ENCODE measurements at regions not wholly inside any gene's neighbourhood (a gene's known extent, or its start where the extent isn't known, plus 50 kb on each side); places are given as distances from the start of the nearest gene placed in this dataset.

- TF ChIP-seq EZH2 (IDR thresholded peaks at IDR 0.05; ENCODE audit: low read length, unreplicated experiment) (no peak), EZH2phosphoT487 (IDR thresholded peaks at IDR 0.05; ENCODE audit: borderline replicate concordance, low read length) (no peak)
- TF ChIP-seq, protein P1, sequence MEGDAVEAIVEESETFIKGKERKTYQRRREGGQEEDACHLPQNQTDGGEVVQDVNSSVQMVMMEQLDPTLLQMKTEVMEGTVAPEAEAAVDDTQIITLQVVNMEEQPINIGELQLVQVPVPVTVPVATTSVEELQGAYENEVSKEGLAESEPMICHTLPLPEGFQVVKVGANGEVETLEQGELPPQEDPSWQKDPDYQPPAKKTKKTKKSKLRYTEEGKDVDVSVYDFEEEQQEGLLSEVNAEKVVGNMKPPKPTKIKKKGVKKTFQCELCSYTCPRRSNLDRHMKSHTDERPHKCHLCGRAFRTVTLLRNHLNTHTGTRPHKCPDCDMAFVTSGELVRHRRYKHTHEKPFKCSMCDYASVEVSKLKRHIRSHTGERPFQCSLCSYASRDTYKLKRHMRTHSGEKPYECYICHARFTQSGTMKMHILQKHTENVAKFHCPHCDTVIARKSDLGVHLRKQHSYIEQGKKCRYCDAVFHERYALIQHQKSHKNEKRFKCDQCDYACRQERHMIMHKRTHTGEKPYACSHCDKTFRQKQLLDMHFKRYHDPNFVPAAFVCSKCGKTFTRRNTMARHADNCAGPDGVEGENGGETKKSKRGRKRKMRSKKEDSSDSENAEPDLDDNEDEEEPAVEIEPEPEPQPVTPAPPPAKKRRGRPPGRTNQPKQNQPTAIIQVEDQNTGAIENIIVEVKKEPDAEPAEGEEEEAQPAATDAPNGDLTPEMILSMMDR (conservative IDR thresholded peaks at IDR 0.05; ENCODE audit: low read depth, low read length): no peak
Measured at GRCh38 chr9:99745085-99745484, 76.6 kb upstream of the NR4A3 start.

All from PC-3 (cell line).